ENCODE measurements at regions not wholly inside any gene's neighbourhood (a gene's known extent, or its start where the extent isn't known, plus 50 kb on each side); places are given as distances from the start of the nearest gene placed in this dataset.

- DNase-seq (no peak), ATAC-seq (replicated peaks in 1 of 4) (no peak)
- Mint-ChIP-seq H3K4me1 (no peaks in the 10 kb centered on the region), H3K4me3 (no peak overlapping the region), H3K27me3 (peaks cover 17 to 25% of the 10 kb centered on the region in 2 donors), H3K36me3 (no peaks in the 10 kb centered on the region), H3K9me3 (no peaks in the 10 kb centered on the region), H3K27ac (no peak overlapping the region)
- no peak overlapping the region for H3K4me3 ChIP-seq (ENCODE audit: control insufficient read depth in 1 of 2, extremely low read depth in 1 of 2, low read length in 1 of 2)
- peaks cover 2% of the 10 kb centered on the region for H3K9me3 ChIP-seq
- peaks cover 0 to 5% of the 10 kb centered on the region in 2 experiments for H3K27me3 ChIP-seq (replicated peaks in 1 of 2; ENCODE audit: control insufficient read depth in 2 of 2, extremely low read depth in 1 of 2, insufficient read depth in 2 of 2, low read length in 1 of 2)
- CTCF ChIA-PET = no interaction called here
- H3K4me1 ChIP-seq (ENCODE audit: control insufficient read depth in 1 of 2, extremely low read depth in 1 of 2, insufficient read depth in 2 of 2, low read length in 2 of 2) = no peaks in the 10 kb centered on the region
- WGBS (ENCODE audit: insufficient coverage) = no CpG with 5 or more reads among the region's 6 CpGs
- POLR2A ChIA-PET = interaction anchor here in 1 of 2 donors (0.7 kb wide), 1 partner anchor 360 kb away, joined by 3 read pairs; no protein-coding TSS in a partner anchor
- H3K36me3 ChIP-seq (ENCODE audit: control insufficient read depth in 2 of 2, extremely low read depth in 1 of 2, insufficient read depth in 1 of 2, low read length in 1 of 2) = no peaks in the 10 kb centered on the region
- H3K27ac ChIP-seq (ENCODE audit: low read length) = no peak overlapping the region
Measured at GRCh38 chr2:114057638-114058037, 167.7 kb downstream of the ACTR3 start.

- H3K27me3 Mint-ChIP-seq = peaks cover 6 to 16% of the 10 kb centered on the region in 2 donors
- ChIA-PET CTCF (no interaction called here), POLR2A (no interaction called here)
Measured at GRCh38 chr2:114061566-114062098, 171.7 kb downstream of the ACTR3 start.

GRCh38 chr2:114063346-114063745, 173.5 kb downstream of the ACTR3 start:
- Mint-ChIP-seq H3K4me3 (no peak overlapping the region), H3K9me3 (no peaks in the 10 kb centered on the region), H3K27me3 (peaks cover 15 to 19% of the 10 kb centered on the region in 2 donors), H3K36me3 (no peaks in the 10 kb centered on the region), H3K4me1 (no peaks in the 10 kb centered on the region), H3K27ac (no peak overlapping the region)
- DNase-seq (no peak), ATAC-seq (replicated peaks in 1 of 4) (no peak)
- CTCF ChIA-PET = no interaction called here
- H3K9me3 ChIP-seq = peaks cover 2% of the 10 kb centered on the region
- WGBS (ENCODE audit: insufficient coverage) = no CpG with 5 or more reads among the region's 4 CpGs
- no peak overlapping the region for H3K27ac ChIP-seq (ENCODE audit: low read length)
- POLR2A ChIA-PET = no interaction called here
- no peaks in the 10 kb centered on the region for H3K36me3 ChIP-seq (ENCODE audit: control insufficient read depth in 2 of 2, extremely low read depth in 1 of 2, insufficient read depth in 1 of 2, low read length in 1 of 2)
- peaks cover 0 to 3% of the 10 kb centered on the region in 2 experiments for H3K27me3 ChIP-seq (replicated peaks in 1 of 2; ENCODE audit: control insufficient read depth in 2 of 2, extremely low read depth in 1 of 2, insufficient read depth in 2 of 2, low read length in 1 of 2)
- no peak overlapping the region for H3K4me3 ChIP-seq (ENCODE audit: control insufficient read depth in 1 of 2, extremely low read depth in 1 of 2, low read length in 1 of 2)
- no peaks in the 10 kb centered on the region for H3K4me1 ChIP-seq (ENCODE audit: control insufficient read depth in 1 of 2, extremely low read depth in 1 of 2, insufficient read depth in 2 of 2, low read length in 2 of 2)

More at GRCh38 chr2:114061566-114062098, 171.7 kb downstream of the ACTR3 start:
- ATAC-seq (replicated peaks in 1 of 4) (no peak), DNase-seq (no peak)
- Histone ChIP-seq H3K27ac (ENCODE audit: low read length) (no peak overlapping the region), H3K27me3 (replicated peaks in 1 of 2; ENCODE audit: control insufficient read depth in 2 of 2, extremely low read depth in 1 of 2, insufficient read depth in 2 of 2, low read length in 1 of 2) (peaks cover 0 to 3% of the 10 kb centered on the region in 2 experiments), H3K36me3 (ENCODE audit: control insufficient read depth in 2 of 2, extremely low read depth in 1 of 2, insufficient read depth in 1 of 2, low read length in 1 of 2) (no peaks in the 10 kb centered on the region), H3K4me1 (ENCODE audit: control insufficient read depth in 1 of 2, extremely low read depth in 1 of 2, insufficient read depth in 2 of 2, low read length in 2 of 2) (no peaks in the 10 kb centered on the region), H3K9me3 (peaks cover 2% of the 10 kb centered on the region), H3K4me3 (ENCODE audit: control insufficient read depth in 1 of 2, extremely low read depth in 1 of 2, low read length in 1 of 2) (no peak overlapping the region)
- no peak overlapping the region for H3K4me3 Mint-ChIP-seq
- no peaks in the 10 kb centered on the region for H3K4me1 Mint-ChIP-seq
- no peak overlapping the region for H3K27ac Mint-ChIP-seq
- H3K36me3 Mint-ChIP-seq = no peaks in the 10 kb centered on the region
- 78% methylated on average over 5 of the region's 5 CpGs for WGBS (ENCODE audit: insufficient coverage)
- H3K9me3 Mint-ChIP-seq = no peaks in the 10 kb centered on the region

DNA sequence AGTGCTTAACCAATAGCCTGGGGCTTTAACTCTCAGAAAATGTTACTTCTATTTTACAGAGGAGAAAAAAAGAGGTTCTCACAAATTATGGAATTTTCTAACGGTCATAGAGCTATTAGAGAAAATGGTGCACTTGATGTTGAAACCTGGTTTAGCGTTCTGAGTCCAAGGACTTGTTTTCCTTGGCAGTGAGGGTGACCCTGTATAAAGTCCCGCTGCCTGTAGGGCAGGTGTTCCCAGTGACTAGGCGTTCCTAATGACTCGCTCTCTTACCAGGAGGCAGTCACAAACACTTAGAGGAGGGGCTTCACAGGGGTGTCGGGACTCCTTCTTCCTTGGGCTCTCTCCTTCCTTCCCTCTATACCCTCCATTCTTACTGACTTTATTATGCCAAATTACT, 175.8 kb downstream of the ACTR3 start:
- ChIA-PET CTCF (no interaction called here), POLR2A (no interaction called here)
- H3K27me3 Mint-ChIP-seq = peaks cover 22 to 27% of the 10 kb centered on the region in 2 donors

DNA sequence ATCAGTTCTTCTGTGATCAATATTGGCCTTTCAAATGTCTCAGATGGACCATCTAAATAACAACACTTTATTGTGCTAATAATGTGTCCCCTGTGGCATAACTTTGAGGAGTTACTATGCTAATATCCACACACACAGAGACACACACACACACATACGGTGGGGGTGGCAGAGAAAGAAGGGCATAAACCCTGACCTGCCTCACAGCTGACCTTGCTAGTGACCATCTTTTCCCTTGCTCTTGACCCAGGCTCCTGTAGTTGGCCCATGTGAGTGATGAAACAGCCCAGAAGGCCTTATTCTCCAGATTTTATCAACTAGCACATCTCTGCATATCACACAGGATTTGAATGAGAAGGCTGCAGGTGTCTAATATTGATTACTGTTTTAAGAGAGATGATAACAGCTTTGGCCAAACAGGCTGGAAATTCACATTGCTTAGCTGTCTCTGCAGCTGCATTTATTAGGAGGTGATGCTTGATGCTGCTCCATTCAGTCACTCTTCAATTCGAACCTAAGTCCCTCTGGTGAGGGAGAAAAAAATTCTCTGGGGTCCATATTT, 176.4 kb downstream of the ACTR3 start:
- Mint-ChIP-seq H3K27ac (no peak overlapping the region), H3K9me3 (no peaks in the 10 kb centered on the region), H3K27me3 (peaks cover 22 to 30% of the 10 kb centered on the region in 2 donors), H3K36me3 (no peaks in the 10 kb centered on the region), H3K4me3 (no peak overlapping the region), H3K4me1 (no peaks in the 10 kb centered on the region)
- H3K4me3 ChIP-seq (ENCODE audit: control insufficient read depth in 1 of 2, extremely low read depth in 1 of 2, low read length in 1 of 2) = no peak overlapping the region
- no peaks in the 10 kb centered on the region for H3K36me3 ChIP-seq (ENCODE audit: control insufficient read depth in 2 of 2, extremely low read depth in 1 of 2, insufficient read depth in 1 of 2, low read length in 1 of 2)
- no peak for DNase-seq
- no CpG with 5 or more reads among the region's 2 CpGs for WGBS (ENCODE audit: insufficient coverage)
- CTCF ChIA-PET = no interaction called here
- POLR2A ChIA-PET = no interaction called here
- peaks cover 0 to 3% of the 10 kb centered on the region in 2 experiments for H3K27me3 ChIP-seq (replicated peaks in 1 of 2; ENCODE audit: control insufficient read depth in 2 of 2, extremely low read depth in 1 of 2, insufficient read depth in 2 of 2, low read length in 1 of 2)
- no peak overlapping the region for H3K27ac ChIP-seq (ENCODE audit: low read length)
- ATAC-seq (replicated peaks in 1 of 4) = no peak
- no peaks in the 10 kb centered on the region for H3K4me1 ChIP-seq (ENCODE audit: control insufficient read depth in 1 of 2, extremely low read depth in 1 of 2, insufficient read depth in 2 of 2, low read length in 2 of 2)
- H3K9me3 ChIP-seq = peaks cover 2% of the 10 kb centered on the region

More for the DNA sequence above, 175.8 kb downstream of the ACTR3 start:
- Histone ChIP-seq H3K4me3 (ENCODE audit: control insufficient read depth in 1 of 2, extremely low read depth in 1 of 2, low read length in 1 of 2) (no peak overlapping the region), H3K27ac (ENCODE audit: low read length) (no peak overlapping the region), H3K27me3 (replicated peaks in 1 of 2; ENCODE audit: control insufficient read depth in 2 of 2, extremely low read depth in 1 of 2, insufficient read depth in 2 of 2, low read length in 1 of 2) (peaks cover 0 to 3% of the 10 kb centered on the region in 2 experiments), H3K4me1 (ENCODE audit: control insufficient read depth in 1 of 2, extremely low read depth in 1 of 2, insufficient read depth in 2 of 2, low read length in 2 of 2) (no peaks in the 10 kb centered on the region), H3K36me3 (ENCODE audit: control insufficient read depth in 2 of 2, extremely low read depth in 1 of 2, insufficient read depth in 1 of 2, low read length in 1 of 2) (no peaks in the 10 kb centered on the region), H3K9me3 (peaks cover 2% of the 10 kb centered on the region)
- no peak for DNase-seq
- no peak for ATAC-seq (replicated peaks in 1 of 4)
- no peak overlapping the region for H3K4me3 Mint-ChIP-seq
- WGBS (ENCODE audit: insufficient coverage) = 60% methylated on average over 3 of the region's 6 CpGs
- H3K36me3 Mint-ChIP-seq = no peaks in the 10 kb centered on the region
- no peaks in the 10 kb centered on the region for H3K4me1 Mint-ChIP-seq
- H3K27ac Mint-ChIP-seq = no peak overlapping the region
- no peaks in the 10 kb centered on the region for H3K9me3 Mint-ChIP-seq

GRCh38 chr2:114068438-114068837, 178.5 kb downstream of the ACTR3 start:
- H3K4me1 Mint-ChIP-seq = no peaks in the 10 kb centered on the region
- CTCF ChIA-PET = no interaction called here
- no peak for ATAC-seq (replicated peaks in 1 of 4)

More at GRCh38 chr2:114068438-114068837, 178.5 kb downstream of the ACTR3 start:
- no peak overlapping the region for H3K4me3 Mint-ChIP-seq
- peaks cover 0 to 8% of the 10 kb centered on the region in 2 experiments for H3K27me3 ChIP-seq (replicated peaks in 1 of 2; ENCODE audit: control insufficient read depth in 2 of 2, extremely low read depth in 1 of 2, insufficient read depth in 2 of 2, low read length in 1 of 2)
- no CpG with 5 or more reads among the region's 3 CpGs for WGBS (ENCODE audit: insufficient coverage)
- no peaks in the 10 kb centered on the region for H3K9me3 ChIP-seq
- POLR2A ChIA-PET = no interaction called here
- peaks cover 31 to 34% of the 10 kb centered on the region in 2 donors for H3K27me3 Mint-ChIP-seq
- no peak for DNase-seq
- no peaks in the 10 kb centered on the region for H3K9me3 Mint-ChIP-seq
- no peak overlapping the region for H3K27ac ChIP-seq (ENCODE audit: low read length)
- H3K4me3 ChIP-seq (ENCODE audit: control insufficient read depth in 1 of 2, extremely low read depth in 1 of 2, low read length in 1 of 2) = no peak overlapping the region
- no peaks in the 10 kb centered on the region for H3K4me1 ChIP-seq (ENCODE audit: control insufficient read depth in 1 of 2, extremely low read depth in 1 of 2, insufficient read depth in 2 of 2, low read length in 2 of 2)
- no peaks in the 10 kb centered on the region for H3K36me3 ChIP-seq (ENCODE audit: control insufficient read depth in 2 of 2, extremely low read depth in 1 of 2, insufficient read depth in 1 of 2, low read length in 1 of 2)
- no peaks in the 10 kb centered on the region for H3K36me3 Mint-ChIP-seq
- H3K27ac Mint-ChIP-seq = no peak overlapping the region

Measured in T-cell (primary cell).